Aorta (tissue), 5 donors: ENCODE measurements at regions not wholly inside any gene's neighbourhood (a gene's known extent, or its start where the extent isn't known, plus 50 kb on each side); places are given as distances from the start of the nearest gene placed in this dataset.
"Not testable (repeated sequence)": the region's sequence is repeated elsewhere in the genome, so short reads cannot be mapped to it uniquely, and the experiment has no call there.

Experiments used
- ATAC-seq: fragments of 200-7000 bp; cut with Tn5 transposase; one replicate; pipeline ENCODE4 v1.9.1; 2022; ENCODE audit warnings: moderate library complexity; ENCODE audit not compliant: low FRiP score
- DNase-seq, 2 donors: peaks; one replicate each; pipeline ENCODE4 v3.0.0-alpha.2; 2020
- H3K27ac ChIP-seq, 2 donors: one replicate each; pipeline ENCODE4 v1.5.1; 2013; ENCODE audit warnings: low read length in 2 of 2, mild to moderate bottlenecking in 2 of 2, moderate library complexity in 2 of 2, control low read depth in 1 of 2, inconsistent platforms in 1 of 2, low read depth in 1 of 2
- H3K27me3 ChIP-seq, 2 donors: one replicate each; pipeline ENCODE4 v1.6.1; 2013; ENCODE audit warnings: control low read depth in 1 of 2, low read length in 1 of 2, mild to moderate bottlenecking in 1 of 2, moderate library complexity in 1 of 2; ENCODE audit not compliant: insufficient read depth in 2 of 2, control insufficient read depth in 1 of 2
- H3K36me3 ChIP-seq, 2 donors: one replicate each; pipeline ENCODE4 v1.6.1; 2013; ENCODE audit warnings: control low read depth in 1 of 2, low read length in 1 of 2, mild to moderate bottlenecking in 1 of 2; ENCODE audit not compliant: insufficient read depth in 2 of 2, control insufficient read depth in 1 of 2
- H3K4me1 ChIP-seq, 2 donors: one replicate each; pipeline ENCODE4 v1.6.1; 2013; ENCODE audit warnings: low read length in 2 of 2, control low read depth in 1 of 2, mild to moderate bottlenecking in 1 of 2, moderate library complexity in 1 of 2; ENCODE audit not compliant: insufficient read depth in 2 of 2, control insufficient read depth in 1 of 2
- H3K4me3 ChIP-seq, 2 donors: one replicate each; pipeline ENCODE4 v1.5.1; 2013; ENCODE audit warnings: low read length in 2 of 2, control low read depth in 1 of 2, mild to moderate bottlenecking in 1 of 2
- H3K9me3 ChIP-seq: one replicate; pipeline ENCODE4 v1.6.1; 2013; ENCODE audit warnings: mild to moderate bottlenecking, low read length; ENCODE audit not compliant: control insufficient read depth
- WGBS, 2 donors: extraction: QIAGEN DNeasy Blood & Tissue Kit; methylation state at CpG; one replicate each; pipeline ENCODE4 v1.1.7; 2013; 5-methylcytosine and 5-hydroxymethylcytosine counted together
- intact Hi-C, 2 donors: fragments of 100-400 bp; cut with DNase I; formaldehyde crosslinking; loops; one replicate each; pipeline versions ENCODE4 v1.14.2 to v1.15.0; 2022
- donor health status: healthy with polysubstance abuse.
- donor health status: Bipolar disorder and iron deficiency.
- donor health status: DM: no; HTN: no; CAD: no.
- donor health status: DM: no; HTN: no; CAD: no.
- donor health status: DM: yes; HTN: yes; CAD: no.

DNA sequence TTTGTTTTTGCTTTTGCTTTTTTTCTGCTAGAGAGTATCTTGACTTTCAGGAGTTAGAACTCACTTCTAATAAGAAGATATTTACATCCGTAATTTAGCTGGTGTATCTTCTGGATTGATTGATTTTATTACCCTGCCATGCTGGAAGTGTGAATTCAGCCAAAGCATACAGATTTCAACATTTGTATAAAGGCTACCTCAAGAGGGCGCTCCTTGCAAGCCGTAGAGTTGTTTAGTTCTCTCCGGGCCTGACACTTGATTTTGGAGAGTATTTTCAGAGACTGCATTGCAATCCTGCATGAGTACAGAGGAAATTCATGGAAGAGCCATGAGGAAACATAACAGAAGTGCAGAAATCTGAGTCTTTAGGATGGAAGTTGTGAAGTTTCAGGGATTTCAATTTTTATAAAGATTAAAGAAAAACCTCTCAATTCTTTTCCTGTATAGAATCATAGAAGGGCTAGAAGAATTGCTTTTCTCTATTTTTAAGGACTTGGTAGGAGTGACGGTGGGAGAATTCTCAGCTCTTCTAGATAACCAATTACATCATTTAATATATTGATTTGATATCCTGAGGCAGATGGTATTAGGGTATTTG lies 66.7 kb upstream of the TIAM2 start:
- H3K4me3 ChIP-seq, result no peak overlapping the region
- no peaks in the 10 kb centered on the region for H3K27me3 ChIP-seq
- no peaks in the 10 kb centered on the region for H3K36me3 ChIP-seq
- no peaks in the 10 kb centered on the region for H3K9me3 ChIP-seq
- H3K27ac ChIP-seq, result no peak overlapping the region
- DNase-seq, result no peak
- 10 to 16% methylated on average over 5 of the region's 5 CpGs for WGBS, 2 donors
- intact Hi-C loops, result loop anchor here (1.0 to 5.0 kb wide), 2 partner anchors 246 to 319 kb away; no protein-coding TSS in a partner anchor
- peak; percentile 58 for ATAC-seq
- H3K4me1 ChIP-seq, result no peaks in the 10 kb centered on the region

DNA sequence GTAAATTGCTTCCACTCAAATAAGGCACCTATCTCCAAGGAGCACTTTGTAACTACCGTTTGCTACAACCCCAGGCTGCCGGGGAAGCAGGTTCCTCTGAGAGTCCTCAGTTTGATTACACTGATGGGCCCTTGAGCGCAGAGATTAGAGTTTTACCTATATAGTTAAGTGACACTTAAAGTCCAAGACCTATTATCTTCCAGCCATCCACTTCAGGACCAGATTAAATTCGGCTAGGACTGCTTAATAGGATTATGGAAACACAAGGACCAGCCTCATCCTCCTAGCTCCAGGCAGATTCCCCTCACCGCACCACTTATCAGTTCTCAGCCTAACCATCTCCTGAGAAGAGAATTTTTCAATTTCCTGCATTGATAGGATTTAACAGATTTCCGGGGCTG lies 64.7 kb upstream of the TIAM2 start:
- no peaks in the 10 kb centered on the region for H3K36me3 ChIP-seq
- intact Hi-C loops, result no loop called here
- 93 to 94% methylated on average over 6 of the region's 6 CpGs for WGBS, 2 donors
- H3K4me3 ChIP-seq, result no peak overlapping the region
- H3K27me3 ChIP-seq, result no peaks in the 10 kb centered on the region
- no peak overlapping the region for H3K27ac ChIP-seq
- no peak for ATAC-seq
- no peaks in the 10 kb centered on the region for H3K9me3 ChIP-seq
- DNase-seq, result no peak
- no peaks in the 10 kb centered on the region for H3K4me1 ChIP-seq

DNA sequence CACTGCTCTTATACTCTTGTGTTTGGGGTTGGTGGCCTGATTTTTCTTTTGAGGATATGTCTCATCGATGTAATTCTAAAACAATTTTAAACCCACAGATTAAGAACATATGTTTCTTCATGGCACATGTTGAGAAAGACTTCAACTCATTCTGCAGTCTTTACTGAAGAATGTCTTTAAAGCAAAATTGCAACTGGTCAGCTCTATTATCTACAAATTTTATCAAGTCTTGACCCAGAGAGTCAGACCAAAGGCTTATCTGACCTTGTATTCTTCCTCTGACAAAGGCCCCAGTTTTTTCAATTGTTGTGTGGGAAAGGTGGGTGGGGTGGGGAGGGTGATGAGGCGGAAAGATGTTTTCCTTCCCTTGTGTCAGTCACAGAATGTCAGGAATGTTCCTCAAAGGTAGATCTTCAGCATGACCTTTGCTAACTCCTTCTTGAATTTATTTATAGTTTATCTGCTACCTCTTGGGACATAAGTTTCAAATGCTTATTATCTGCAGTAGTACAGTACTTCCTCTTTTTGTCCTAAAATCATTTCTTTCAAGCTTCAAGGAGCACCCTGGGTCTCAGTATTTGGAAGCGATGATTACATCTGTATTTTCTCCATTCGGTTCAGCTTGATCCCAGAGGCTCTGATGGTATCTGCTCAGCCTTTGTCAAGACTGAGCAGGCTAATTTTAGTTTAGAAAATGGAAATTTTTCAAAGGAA lies 63.2 kb upstream of the TIAM2 start:
- DNase-seq (no peak), ATAC-seq (no peak)
- Histone ChIP-seq H3K27ac (no peak overlapping the region), H3K9me3 (no peaks in the 10 kb centered on the region), H3K27me3 (no peaks in the 10 kb centered on the region), H3K36me3 (no peaks in the 10 kb centered on the region), H3K4me1 (no peaks in the 10 kb centered on the region), H3K4me3 (no peak overlapping the region)
- intact Hi-C loops, result no loop called here
- 59 to 61% methylated on average over 4 of the region's 4 CpGs for WGBS, 2 donors

DNA sequence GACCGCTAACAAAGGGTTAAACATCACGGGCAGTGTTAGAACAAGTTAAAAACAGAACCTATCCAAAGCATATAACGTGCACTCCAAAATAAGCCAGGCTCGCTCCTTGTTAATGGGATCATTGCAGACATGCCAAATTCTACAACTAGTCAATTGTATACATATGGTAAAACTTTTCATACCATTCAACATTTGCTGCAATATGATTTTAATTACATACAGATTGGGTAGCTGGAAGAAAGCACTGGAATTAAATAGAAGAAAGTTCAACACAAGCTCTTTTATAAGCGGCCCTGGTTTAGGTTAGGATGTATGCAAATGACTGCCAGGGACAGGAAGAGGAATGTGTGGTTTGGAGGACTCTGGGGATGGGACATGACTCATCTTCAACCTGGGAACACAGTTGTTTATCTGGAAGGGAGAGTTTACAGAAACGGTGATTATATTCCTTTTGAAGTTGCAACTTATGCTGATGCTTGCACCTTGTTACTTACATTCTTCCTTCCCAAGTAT lies 62.5 kb upstream of the TIAM2 start:
- no peak overlapping the region for H3K27ac ChIP-seq
- intact Hi-C loops, result no loop called here
- DNase-seq (no peak), ATAC-seq (no peak)
- H3K4me3 ChIP-seq, result no peak overlapping the region
- WGBS, 2 donors, result 21 to 24% methylated on average over 6 of the region's 6 CpGs
- no peaks in the 10 kb centered on the region for H3K9me3 ChIP-seq
- no peaks in the 10 kb centered on the region for H3K4me1 ChIP-seq
- H3K36me3 ChIP-seq, result no peaks in the 10 kb centered on the region
- no peaks in the 10 kb centered on the region for H3K27me3 ChIP-seq

DNA sequence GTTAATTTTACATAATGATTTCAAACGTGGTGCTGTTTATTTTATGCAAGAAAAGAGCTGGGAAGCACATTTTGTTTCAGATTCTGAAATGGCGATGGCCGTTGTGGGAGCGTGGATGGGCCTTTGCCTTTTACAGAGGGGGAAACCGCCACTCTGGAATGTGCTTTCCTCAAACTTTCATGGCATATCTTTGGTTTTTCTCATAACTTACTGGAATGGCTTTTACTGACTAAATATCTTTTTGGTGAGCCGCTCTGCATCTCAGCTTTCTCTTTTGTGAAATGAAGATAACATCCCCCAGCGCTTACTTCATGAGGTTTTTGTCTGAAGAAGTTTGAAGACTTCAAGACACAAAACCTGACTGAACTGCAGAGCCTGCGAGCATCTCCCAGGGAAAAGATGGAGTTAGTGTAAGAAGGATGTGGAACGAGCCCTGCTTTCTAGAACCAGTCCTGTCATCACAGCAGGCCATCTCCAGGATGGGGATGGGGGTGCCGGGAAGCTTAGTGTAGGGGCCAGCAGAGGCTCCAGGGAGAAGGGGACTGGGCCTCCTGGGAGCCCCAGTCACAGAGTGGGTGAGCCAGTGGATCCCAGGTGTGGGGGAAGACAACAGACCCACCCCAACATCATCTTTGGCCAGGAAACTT lies 61.8 kb upstream of the TIAM2 start:
- Histone ChIP-seq H3K36me3 (no peaks in the 10 kb centered on the region), H3K27me3 (no peaks in the 10 kb centered on the region), H3K27ac (no peak overlapping the region), H3K4me1 (no peaks in the 10 kb centered on the region), H3K4me3 (no peak overlapping the region), H3K9me3 (no peaks in the 10 kb centered on the region)
- 80 to 83% methylated on average over 10 of the region's 10 CpGs for WGBS, 2 donors
- no peak for ATAC-seq
- DNase-seq, result no peak
- intact Hi-C loops, result no loop called here

DNA sequence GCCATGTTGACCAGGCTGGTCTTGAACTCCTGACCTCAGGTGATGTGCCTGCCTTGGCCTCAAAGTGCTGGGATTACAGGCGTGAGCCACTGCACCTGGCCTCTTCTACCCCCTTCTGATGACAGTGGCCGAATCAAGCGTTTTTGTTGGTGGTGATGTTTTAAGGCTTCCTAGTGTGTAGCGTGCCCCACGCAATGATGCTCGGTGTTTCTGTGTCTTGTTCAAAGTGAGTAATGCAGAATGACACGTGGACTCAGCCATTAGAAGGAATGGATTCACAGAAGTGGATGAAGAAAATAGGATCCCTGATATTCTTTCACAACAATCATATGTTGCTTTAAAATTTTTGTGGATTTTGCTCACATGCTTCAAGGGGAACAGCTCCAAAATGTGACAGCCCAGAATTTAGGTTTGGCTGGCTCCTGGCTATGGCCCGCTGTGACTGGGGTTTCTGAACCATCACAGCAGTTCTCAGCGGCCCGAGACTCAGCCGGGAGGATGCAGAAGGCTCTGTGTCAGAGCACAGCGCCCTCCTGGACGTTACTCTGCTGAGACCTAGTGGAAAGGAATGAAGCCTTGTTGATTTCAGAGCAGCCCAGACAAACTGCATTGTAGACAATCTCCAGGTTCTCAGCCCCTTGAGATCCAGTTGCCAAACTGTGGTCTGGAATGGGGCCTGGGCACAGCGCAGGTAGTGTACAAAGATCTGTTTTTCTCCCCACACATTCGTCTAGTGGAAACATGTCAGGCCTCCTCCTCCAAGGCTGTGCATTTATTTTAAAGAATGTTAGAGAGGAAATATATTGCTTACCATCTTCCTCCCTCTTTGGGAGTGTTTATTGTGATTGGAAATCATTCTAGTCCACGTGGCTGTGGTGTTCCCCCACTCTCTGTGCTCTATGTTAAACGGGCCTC lies 57.6 kb upstream of the TIAM2 start:
- Histone ChIP-seq H3K36me3 (no peaks in the 10 kb centered on the region), H3K4me1 (no peaks in the 10 kb centered on the region), H3K9me3 (no peaks in the 10 kb centered on the region), H3K4me3 (no peak overlapping the region), H3K27me3 (no peaks in the 10 kb centered on the region), H3K27ac (no peak overlapping the region)
- DNase-seq (no peak), ATAC-seq (no peak)
- WGBS, 2 donors, result 45 to 49% methylated on average over 17 of the region's 17 CpGs
- intact Hi-C loops, result loop anchor here in 1 of 2 donors (2.0 kb wide), 1 partner anchor 21 kb away; no protein-coding TSS in a partner anchor

DNA sequence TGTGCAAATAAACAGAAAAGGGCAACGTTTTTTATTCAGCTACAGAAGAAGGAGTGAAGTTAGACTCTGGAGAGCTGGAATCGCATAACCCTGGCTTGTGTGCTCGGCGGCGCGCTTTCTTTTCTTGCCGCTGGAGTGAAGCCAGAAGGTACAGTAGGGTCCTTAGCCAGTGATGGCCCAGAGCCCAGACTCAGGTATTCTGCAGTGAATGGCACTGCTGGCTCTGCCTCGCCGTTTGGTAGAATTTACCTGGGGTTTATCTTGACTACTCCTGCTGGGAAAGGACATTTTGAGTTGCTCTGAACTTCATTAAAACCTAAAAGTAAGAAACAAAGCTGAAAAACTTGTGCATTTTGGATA lies 56.9 kb upstream of the TIAM2 start:
- Histone ChIP-seq H3K27ac (no peak overlapping the region), H3K4me3 (no peak overlapping the region), H3K36me3 (no peaks in the 10 kb centered on the region), H3K9me3 (no peaks in the 10 kb centered on the region), H3K27me3 (no peaks in the 10 kb centered on the region), H3K4me1 (no peaks in the 10 kb centered on the region)
- ATAC-seq (no peak), DNase-seq (no peak)
- intact Hi-C loops, result no loop called here
- WGBS, 2 donors, result 24 to 27% methylated on average over 9 of the region's 9 CpGs

DNA sequence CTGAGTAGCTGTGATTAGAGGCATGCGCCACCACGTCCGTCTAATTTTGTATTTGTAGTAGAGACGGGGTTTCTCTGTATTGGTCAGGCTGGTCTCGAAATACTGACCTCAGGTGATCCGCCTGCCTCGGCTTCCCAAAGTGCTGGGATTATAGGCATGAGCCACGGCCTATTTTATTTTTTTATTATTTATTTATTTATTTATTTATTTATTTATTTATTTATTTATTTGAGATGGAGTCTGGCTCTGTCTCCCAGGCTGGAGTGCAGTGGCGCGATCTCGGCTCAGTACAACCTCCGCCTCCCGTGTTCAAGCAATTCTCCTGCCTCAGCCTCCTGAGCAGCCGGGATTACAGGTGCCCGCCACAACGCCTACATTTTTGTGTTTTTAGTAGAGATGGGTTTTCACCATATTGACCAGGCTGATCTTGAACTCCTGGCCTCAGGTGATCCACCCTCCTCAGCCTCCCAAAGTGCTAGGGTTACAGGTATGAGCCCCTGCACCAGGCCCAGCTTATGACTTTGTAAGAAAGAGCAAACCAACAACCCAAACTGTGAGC lies 56.3 kb upstream of the TIAM2 start:
- H3K27ac ChIP-seq, ATAC-seq, H3K36me3 ChIP-seq, intact Hi-C loops, H3K27me3 ChIP-seq, DNase-seq, H3K4me1 ChIP-seq, H3K4me3 ChIP-seq, H3K9me3 ChIP-seq: not testable (repeated sequence)
- 96 to 99% methylated on average over 16 of the region's 16 CpGs for WGBS, 2 donors
